IPS DF 4.7 (cell line): ENCODE measurements at regions not wholly inside any gene's neighbourhood (a gene's known extent, or its start where the extent isn't known, plus 50 kb on each side); places are given as distances from the start of the nearest gene placed in this dataset.

ENCODE experiments used
- DNase-seq: peaks from one replicate; pipeline ENCODE4 v3.0.0-alpha.2; 2013; ENCODE audit warnings: low spot score; ENCODE audit errors: extremely low read depth

DNA sequence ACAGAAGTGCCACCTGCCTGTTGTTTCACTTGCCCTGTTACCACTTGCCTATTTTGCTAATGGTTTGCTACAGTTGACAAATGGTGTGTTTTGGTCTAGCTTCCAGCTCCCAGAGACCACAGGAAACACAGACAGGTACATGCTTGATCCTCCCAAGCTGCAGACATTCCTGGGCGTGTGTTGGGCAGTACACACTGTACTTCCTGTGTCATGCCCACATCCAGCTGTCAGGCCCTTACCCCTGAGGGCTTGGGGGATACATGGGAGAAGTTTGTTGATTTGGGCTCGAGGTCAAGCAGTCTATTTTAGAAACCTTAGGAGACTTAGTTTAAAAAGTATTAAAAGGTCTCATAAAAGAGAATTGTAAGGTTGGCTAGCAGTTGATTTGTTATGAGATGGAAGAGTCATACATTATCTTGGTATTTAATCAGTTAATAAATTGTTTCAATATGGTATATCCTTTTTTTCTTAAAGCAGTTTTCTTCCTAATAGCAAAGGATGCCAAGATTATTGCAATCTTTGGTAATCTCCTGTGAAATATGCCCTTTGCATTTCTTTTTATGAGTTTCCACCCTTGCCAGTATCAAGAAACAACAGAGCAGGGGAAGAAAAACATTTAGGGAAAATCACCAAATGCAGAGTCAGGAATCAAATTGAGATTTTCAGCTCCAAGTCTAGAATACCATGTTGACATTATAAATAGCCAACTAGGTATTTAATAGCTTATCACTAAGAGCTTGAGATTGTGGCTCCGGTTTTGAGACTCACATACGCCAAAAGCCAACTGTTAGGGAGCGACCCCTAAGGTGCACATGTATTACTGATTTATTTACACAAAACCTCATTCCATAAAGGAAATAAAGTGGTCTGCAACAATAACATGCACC is 52.3 kb upstream of the CD180 start:
- no peak for DNase-seq

DNA sequence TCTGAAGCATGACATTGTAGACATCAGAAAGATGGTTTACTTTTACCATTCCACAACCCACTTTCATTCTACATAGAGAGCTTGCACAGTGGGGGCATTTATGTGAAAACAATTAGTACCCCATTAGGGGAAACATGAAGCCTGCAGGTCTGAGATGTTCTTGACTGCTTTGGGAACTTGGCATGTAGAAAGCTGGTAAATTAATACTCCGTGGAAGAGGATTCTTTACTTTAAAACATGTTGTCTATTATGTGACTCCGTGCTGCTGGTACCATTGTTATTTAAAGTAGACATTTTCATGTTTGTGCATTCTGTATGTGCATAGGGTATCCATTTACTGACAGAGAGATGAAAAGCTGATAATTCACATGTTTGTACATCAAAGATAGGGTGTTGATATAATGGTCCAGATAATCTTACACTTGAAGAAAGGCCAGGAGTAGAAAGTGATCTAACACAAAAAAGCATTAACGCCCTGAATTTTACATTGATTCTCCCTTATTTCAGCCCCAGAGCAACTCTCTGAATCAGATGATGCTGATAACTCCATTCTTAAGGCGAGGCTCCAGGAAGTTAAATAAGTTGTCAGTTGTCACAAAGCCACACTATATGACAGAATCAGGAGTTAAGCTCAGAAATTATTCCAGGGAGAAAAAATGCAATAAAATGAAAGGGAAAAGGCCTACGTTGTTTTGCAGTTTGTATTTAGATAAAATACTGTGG is 50.1 kb upstream of the CD180 start:
- DNase-seq = no peak
